Ovary (tissue), 3 donors: ENCODE measurements at regions not wholly inside any gene's neighbourhood (a gene's known extent, or its start where the extent isn't known, plus 50 kb on each side); places are given as distances from the start of the nearest gene placed in this dataset.

Experiments
- EP300 ChIP-seq: sonication (generic); formaldehyde crosslinking; IDR thresholded peaks from one replicate; pipeline ENCODE4 v1.6.1; 2017; ENCODE audit warnings: antibody characterized with exemption
- POLR2A ChIP-seq: fragments of 450-650 bp; IDR thresholded peaks from one replicate; pipeline ENCODE4 v1.6.1; 2017; ENCODE audit warnings: antibody characterized with exemption, mild to moderate bottlenecking, moderate library complexity
- TF ChIP-seq, protein P1 (sequence below), 3 donors: fragments of 450-650 bp in 2 of 3; fragments of 200-600 bp in 1 of 3; IDR thresholded peaks; one replicate each; pipeline versions ENCODE4 v1.5.1 to v1.8.0; 2016 to 2022; ENCODE audit warnings: antibody characterized with exemption in 3 of 3, mild to moderate bottlenecking in 1 of 3
- donor health status: DM: no; HTN: no; CAD: no.

GRCh38 chr15:29944925-29945324 lies 122.7 kb upstream of the TJP1 start:
- TF ChIP-seq, protein P1, sequence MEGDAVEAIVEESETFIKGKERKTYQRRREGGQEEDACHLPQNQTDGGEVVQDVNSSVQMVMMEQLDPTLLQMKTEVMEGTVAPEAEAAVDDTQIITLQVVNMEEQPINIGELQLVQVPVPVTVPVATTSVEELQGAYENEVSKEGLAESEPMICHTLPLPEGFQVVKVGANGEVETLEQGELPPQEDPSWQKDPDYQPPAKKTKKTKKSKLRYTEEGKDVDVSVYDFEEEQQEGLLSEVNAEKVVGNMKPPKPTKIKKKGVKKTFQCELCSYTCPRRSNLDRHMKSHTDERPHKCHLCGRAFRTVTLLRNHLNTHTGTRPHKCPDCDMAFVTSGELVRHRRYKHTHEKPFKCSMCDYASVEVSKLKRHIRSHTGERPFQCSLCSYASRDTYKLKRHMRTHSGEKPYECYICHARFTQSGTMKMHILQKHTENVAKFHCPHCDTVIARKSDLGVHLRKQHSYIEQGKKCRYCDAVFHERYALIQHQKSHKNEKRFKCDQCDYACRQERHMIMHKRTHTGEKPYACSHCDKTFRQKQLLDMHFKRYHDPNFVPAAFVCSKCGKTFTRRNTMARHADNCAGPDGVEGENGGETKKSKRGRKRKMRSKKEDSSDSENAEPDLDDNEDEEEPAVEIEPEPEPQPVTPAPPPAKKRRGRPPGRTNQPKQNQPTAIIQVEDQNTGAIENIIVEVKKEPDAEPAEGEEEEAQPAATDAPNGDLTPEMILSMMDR (IDR thresholded peaks at IDR 0.05), result no peak
- no peak for TF ChIP-seq POLR2A
- no peak for TF ChIP-seq EP300
